ENCODE measurements at regions not wholly inside any gene's neighbourhood (a gene's known extent, or its start where the extent isn't known, plus 50 kb on each side); places are given as distances from the start of the nearest gene placed in this dataset.

GRCh38 chr2:230640540-230641011 is 72.1 kb upstream of the CAB39 start:
- no peak for DNase-seq (ENCODE audit: low spot score)

GRCh38 chr2:230642966-230643365 is 69.7 kb upstream of the CAB39 start:
- DNase-seq (ENCODE audit: low spot score): no peak

GRCh38 chr2:230643576-230644291 is 68.9 kb upstream of the CAB39 start:
- DNase-seq (ENCODE audit: low spot score): no peak

GRCh38 chr2:230644356-230644935 is 68.2 kb upstream of the CAB39 start:
- DNase-seq (ENCODE audit: low spot score): no peak

- no peak for DNase-seq (ENCODE audit: low spot score)
These were observed 64.3 kb upstream of the CAB39 start for GRCh38 chr2:230648356-230648755.

- DNase-seq (ENCODE audit: low spot score): peak; percentile 73
These were observed 62.0 kb upstream of the CAB39 start for GRCh38 chr2:230650585-230651137.

GRCh38 chr2:230654057-230654456 is 58.6 kb upstream of the CAB39 start:
- no peak for DNase-seq (ENCODE audit: low spot score)

- DNase-seq (ENCODE audit: low spot score): no peak
These were observed 55.2 kb upstream of the CAB39 start for GRCh38 chr2:230657462-230657861.

GRCh38 chr2:230657906-230658305 is 54.7 kb upstream of the CAB39 start:
- DNase-seq (ENCODE audit: low spot score): no peak

GRCh38 chr2:230658577-230658876 is 54.1 kb upstream of the CAB39 start:
- DNase-seq (ENCODE audit: low spot score): no peak

GRCh38 chr2:230658877-230659652 is 53.6 kb upstream of the CAB39 start:
- DNase-seq (ENCODE audit: low spot score): no peak

- DNase-seq (ENCODE audit: low spot score): no peak
These were observed 52.2 kb upstream of the CAB39 start for GRCh38 chr2:230660294-230661060.

- no peak for DNase-seq (ENCODE audit: low spot score)
These were observed 51.3 kb upstream of the CAB39 start for GRCh38 chr2:230661072-230661957.
